NB4 (cell line): ENCODE measurements at regions not wholly inside any gene's neighbourhood (a gene's known extent, or its start where the extent isn't known, plus 50 kb on each side); places are given as distances from the start of the nearest gene placed in this dataset.

ENCODE experiments used
- CTCF ChIP-seq: IDR thresholded peaks from one replicate; pipeline ENCODE4 v1.5.1; 2012; ENCODE audit warnings: low read depth, low read length
- POLR2A ChIP-seq: IDR thresholded peaks from 2 replicates; pipeline ENCODE4 v1.6.1; 2011; ENCODE audit warnings: mild to moderate bottlenecking; ENCODE audit not compliant: insufficient read length; ENCODE audit errors: extremely low read depth
- TF ChIP-seq, protein P1 (sequence below): IDR thresholded peaks from 2 replicates; pipeline ENCODE4 v1.6.1; 2011; ENCODE audit warnings: low read depth, low read length

- TF ChIP-seq CTCF (no peak), POLR2A (no peak)
- TF ChIP-seq, protein P1, sequence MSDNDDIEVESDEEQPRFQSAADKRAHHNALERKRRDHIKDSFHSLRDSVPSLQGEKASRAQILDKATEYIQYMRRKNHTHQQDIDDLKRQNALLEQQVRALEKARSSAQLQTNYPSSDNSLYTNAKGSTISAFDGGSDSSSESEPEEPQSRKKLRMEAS = no peak
Measured at GRCh38 chr10:28910956-28911355, 233.6 kb downstream of the BAMBI start.
